GM12878 (cell line): ENCODE measurements at regions not wholly inside any gene's neighbourhood (a gene's known extent, or its start where the extent isn't known, plus 50 kb on each side); places are given as distances from the start of the nearest gene placed in this dataset.

Experiments used
- ATAC-seq: fragments of 200-7000 bp; cut with Tn5 transposase; 3 replicates; pipeline ENCODE4 v1.9.1; 2020; ENCODE audit warnings: mild to moderate bottlenecking, moderate library complexity
- BruUV-seq: library from RNA; stranded (reverse); fragments of 400-500 nt; replicated peaks from 2 replicates; lab custom pipeline; 2021; lab: Mats Ljungman, UMichigan
- CTCF ChIA-PET: fragments of 300-600 bp; sonication (Branson Sonifier 250); formaldehyde crosslinking; extraction: SDS; loops from one replicate; lab custom pipeline; 2021; ENCODE audit warnings: inconsistent platforms; lab: Yijun Ruan, JAX
- POLR2A ChIA-PET: fragments of 350-600 bp; formaldehyde crosslinking; extraction: SDS; loops from one replicate; lab custom pipeline; 2021; ENCODE audit warnings: inconsistent platforms; lab: Charles Lee
- RAD21 ChIA-PET: fragments of 300-600 bp; sonication (Branson Sonifier 250); formaldehyde crosslinking; loops from one replicate; lab custom pipeline; 2023; ENCODE audit warnings: antibody characterized with exemption; ENCODE audit not compliant: unreplicated experiment; lab: Charles Lee
- SMC1A ChIA-PET: fragments of 300-600 bp; sonication (Branson Sonifier 250); formaldehyde crosslinking; loops from one replicate; lab custom pipeline; 2023; ENCODE audit not compliant: unreplicated experiment, uncharacterized antibody; lab: Charles Lee
- DNase-seq: peaks from one replicate; pipeline ENCODE4 v3.0.0-alpha.2; 2011; ENCODE audit warnings: low read depth, low spot score
- FAIRE-seq: peaks from 3 replicates; lab custom pipeline; 2011; peaks lifted over from hg19 to GRCh38; lab: Jason Lieb, UNC
- H2AFZ ChIP-seq: 2 replicates; pipeline ENCODE4 v1.6.0; 2011; ENCODE audit warnings: low read depth, low read length, control low read depth; ENCODE audit not compliant: control insufficient read depth
- H3K27ac ChIP-seq: 2 replicates; pipeline ENCODE4 v1.5.1; 2011; ENCODE audit warnings: control low read depth; ENCODE audit not compliant: control insufficient read depth, insufficient read depth
- H3K27me3 ChIP-seq, 2 experiments: replicated peaks in 1 of 2; 2 replicates each; pipeline versions ENCODE4 v1.6.0 to v1.6.1; 2011; ENCODE audit warnings: low read length in 1 of 2; ENCODE audit not compliant: control insufficient read depth in 2 of 2, insufficient read depth in 2 of 2
- H3K36me3 ChIP-seq, 2 experiments: 2 replicates each; pipeline ENCODE4 v1.5.1; 2011; ENCODE audit warnings: low read length in 1 of 2; ENCODE audit not compliant: control insufficient read depth in 2 of 2, insufficient read depth in 2 of 2
- H3K4me1 ChIP-seq: 2 replicates; pipeline ENCODE4 v1.6.1; 2011; ENCODE audit warnings: mild to moderate bottlenecking, low read length, moderate library complexity, mixed read lengths; ENCODE audit not compliant: control insufficient read depth, insufficient read depth
- H3K4me2 ChIP-seq: 2 replicates; pipeline ENCODE4 v1.6.0; 2011; ENCODE audit warnings: control low read depth; ENCODE audit not compliant: control insufficient read depth, insufficient read depth
- H3K4me3 ChIP-seq: fragments of 200-600 bp; sonication (generic); 2 replicates; pipeline ENCODE4 v1.5.1; 2016
- H3K79me2 ChIP-seq: 2 replicates; pipeline ENCODE4 v1.6.0; 2011; ENCODE audit warnings: low read length; ENCODE audit not compliant: control insufficient read depth, insufficient read depth
- H3K9ac ChIP-seq: 2 replicates; pipeline ENCODE4 v1.8.0; 2011; ENCODE audit warnings: low read length, control low read depth, mixed read lengths; ENCODE audit not compliant: control insufficient read depth, insufficient read depth
- H3K9me3 ChIP-seq: replicated peaks from 3 replicates; pipeline ENCODE4 v1.5.1; 2011; ENCODE audit warnings: mild to moderate bottlenecking, low read length; ENCODE audit not compliant: control insufficient read depth, insufficient read depth
- H4K20me1 ChIP-seq: 2 replicates; pipeline ENCODE4 v1.6.0; 2011; ENCODE audit not compliant: control insufficient read depth, insufficient read depth
- FOXK2 ChIP-seq: fragments of 450-650 bp; IDR thresholded peaks from 2 replicates; pipeline ENCODE4 v1.6.1; 2017; ENCODE audit warnings: mild to moderate bottlenecking, moderate library complexity
- IRF3 ChIP-seq: fragments of 450-650 bp; IDR thresholded peaks from 2 replicates; pipeline ENCODE4 v1.6.1; 2014; ENCODE audit warnings: mild to moderate bottlenecking
- IRF4 ChIP-seq: IDR thresholded peaks from 2 replicates; pipeline ENCODE4 v1.6.1; 2011; ENCODE audit warnings: low read depth, low read length
- KAT2A ChIP-seq: conservative IDR thresholded peaks from 2 replicates; pipeline ENCODE4 v1.6.1; 2011; ENCODE audit warnings: low read depth, low read length; ENCODE audit not compliant: control insufficient read depth
- MTA3 ChIP-seq: IDR thresholded peaks from 2 replicates; pipeline ENCODE4 v1.6.1; 2012; ENCODE audit warnings: low read length, inconsistent platforms, borderline replicate concordance
- MYC ChIP-seq: IDR thresholded peaks from 2 replicates; pipeline ENCODE4 v1.6.1; 2011; ENCODE audit warnings: mild to moderate bottlenecking, low read length, moderate library complexity, inconsistent platforms; ENCODE audit not compliant: insufficient read depth, insufficient replicate concordance, insufficient read length, severe bottlenecking
- NR2C1 ChIP-seq: fragments of 450-650 bp; IDR thresholded peaks from 2 replicates; pipeline ENCODE4 v1.6.1; 2017; ENCODE audit warnings: antibody characterized with exemption, mild to moderate bottlenecking, moderate library complexity
- RB1 ChIP-seq: fragments of 450-650 bp; formaldehyde crosslinking; IDR thresholded peaks from 2 replicates; pipeline ENCODE4 v1.6.1; 2017; ENCODE audit warnings: mild to moderate bottlenecking, borderline replicate concordance
- TARDBP ChIP-seq: IDR thresholded peaks from 2 replicates; pipeline ENCODE4 v1.6.1; 2016; ENCODE audit warnings: borderline replicate concordance
- USF1 ChIP-seq: IDR thresholded peaks from 2 replicates; pipeline ENCODE4 v1.6.1; 2011; ENCODE audit warnings: borderline replicate concordance, low read depth, mild to moderate bottlenecking, moderate library complexity, mixed read lengths, low read length; ENCODE audit not compliant: insufficient read depth; ENCODE audit errors: extremely low read length
- USF2 ChIP-seq: IDR thresholded peaks from 2 replicates; pipeline ENCODE4 v1.6.1; 2011; ENCODE audit warnings: low read depth, low read length, improper control_type of control experiment, borderline replicate concordance
- ZNF207 ChIP-seq: fragments of 450-650 bp; IDR thresholded peaks from 2 replicates; pipeline ENCODE4 v1.6.1; 2014; ENCODE audit warnings: antibody characterized with exemption, mild to moderate bottlenecking, borderline replicate concordance
- ZNF274 ChIP-seq: IDR thresholded peaks from one replicate; pipeline ENCODE4 v1.8.0; 2011; ENCODE audit not compliant: insufficient read length, insufficient read depth
- ZNF384 ChIP-seq: IDR thresholded peaks from 2 replicates; pipeline ENCODE4 v1.6.1; 2012; ENCODE audit warnings: low read depth, mild to moderate bottlenecking, low read length, improper control_type of control experiment, borderline replicate concordance
- ZNF687 ChIP-seq: fragments of 450-650 bp; IDR thresholded peaks from 2 replicates; pipeline ENCODE4 v1.6.1; 2017; ENCODE audit warnings: mild to moderate bottlenecking, moderate library complexity
- WGBS: methylation state at CpG from one replicate; pipeline ENCODE4 v1.1.6; 2016; ENCODE audit warnings: low lambda C conversion rate; ENCODE audit not compliant: insufficient replicate concordance, insufficient coverage; ENCODE audit errors: missing lambda C conversion rate; 5-methylcytosine and 5-hydroxymethylcytosine counted together
- in situ Hi-C: fragments of 300-500 bp; cut with MboI; formaldehyde crosslinking; loops from 9 replicates; pipeline ENCODE4 v1.14.3; 2018; ENCODE audit warnings: mixed read lengths
- intact Hi-C: fragments of 100-400 bp; cut with micrococcal nuclease; formaldehyde crosslinking; loops from one replicate; pipeline ENCODE4 v1.14.2; 2022; ENCODE audit not compliant: unreplicated experiment

- RAD21 ChIA-PET: no interaction called here
- Histone ChIP-seq H3K36me3 (no peaks in the 10 kb centered on the region), H3K27ac (no peak overlapping the region), H3K4me2 (no peak overlapping the region), H4K20me1 (no peaks in the 10 kb centered on the region), H3K4me3 (no peak overlapping the region), H2AFZ (no peak overlapping the region), H3K79me2 (no peaks in the 10 kb centered on the region), H3K9me3 (no peaks in the 10 kb centered on the region), H3K27me3 (no peaks in the 10 kb centered on the region), H3K9ac (no peak overlapping the region), H3K4me1 (no peaks in the 10 kb centered on the region)
- CTCF ChIA-PET: no interaction called here
- no peak for FAIRE-seq
- BruUV-seq: no TSS peak
- intact Hi-C loops: no loop called here
- POLR2A ChIA-PET: interaction anchor here (0.6 kb wide), 1 partner anchor 414 kb away, joined by 5 read pairs; no protein-coding TSS in a partner anchor
- in situ Hi-C loops: no loop called here
- no peak for DNase-seq
- 49% methylated on average over 4 of the region's 4 CpGs for WGBS
- no peak for ATAC-seq
- SMC1A ChIA-PET: no interaction called here
- TF ChIP-seq KAT2A (no peak), MYC (no peak), IRF4 (no peak), TARDBP (no peak), NR2C1 (no peak), MTA3 (no peak), ZNF384 (no peak), FOXK2 (no peak), RB1 (no peak), IRF3 (no peak), USF1 (no peak), ZNF207 (no peak), ZNF274 (no peak), ZNF687 (no peak), USF2 (no peak)
Observed at GRCh38 chr6:5899216-5900045, 107.3 kb downstream of the NRN1 start.
